Left lung (tissue), 4 donors: ENCODE measurements at regions not wholly inside any gene's neighbourhood (a gene's known extent, or its start where the extent isn't known, plus 50 kb on each side); places are given as distances from the start of the nearest gene placed in this dataset.
A peak's percentile ranks its signal among the peaks of the same experiment; 100 is the strongest.

Source experiments
- ATAC-seq: fragments of 200-7000 bp; cut with Tn5 transposase; one replicate; pipeline ENCODE4 v1.9.1; 2020; ENCODE audit warnings: moderate library complexity
- DNase-seq, 4 donors: peaks; one replicate each; pipeline ENCODE4 v3.0.0-alpha.2; 2013 to 2020
- H3K27ac ChIP-seq, 2 donors: fragments of 200-600 bp; sonication (generic) in 1 of 2; one replicate each; pipeline versions ENCODE4 v1.5.0 to v1.8.0; 2020 to 2021
- H3K27me3 ChIP-seq, 2 donors: fragments of 200-600 bp; sonication (generic) in 1 of 2; one replicate each; pipeline versions ENCODE4 v1.5.0 to v1.8.0; 2020 to 2021
- H3K36me3 ChIP-seq, 2 donors: fragments of 200-600 bp; sonication (generic) in 1 of 2; one replicate each; pipeline versions ENCODE4 v1.5.0 to v1.8.0; 2020 to 2021
- H3K4me1 ChIP-seq, 2 donors: fragments of 200-600 bp; one replicate each; pipeline ENCODE4 v1.8.0; 2021
- H3K4me3 ChIP-seq, 2 donors: fragments of 200-600 bp; sonication (generic) in 1 of 2; one replicate each; pipeline versions ENCODE4 v1.5.0 to v1.8.0; 2020 to 2021; ENCODE audit warnings: mild to moderate bottlenecking in 1 of 2
- H3K9me3 ChIP-seq, 2 donors: fragments of 200-600 bp; sonication (generic) in 1 of 2; one replicate each; pipeline versions ENCODE4 v1.5.0 to v1.8.0; 2020 to 2021
- intact Hi-C, 2 donors: fragments of 100-400 bp; cut with DNase I; formaldehyde crosslinking; loops; one replicate each; pipeline versions ENCODE4 v1.11.2 to v1.14.2; 2022
- TF ChIP-seq, protein P1 (sequence below), 2 donors: fragments of 200-600 bp; sonication (generic) in 1 of 2; IDR thresholded peaks; one replicate each; pipeline versions ENCODE4 v1.5.0 to v1.8.0; 2021; ENCODE audit warnings: antibody characterized with exemption in 2 of 2
- donor health status: DM: no; HTN: yes; CAD: no.
- donor health status: DM: no; HTN: no; CAD: no.

DNA sequence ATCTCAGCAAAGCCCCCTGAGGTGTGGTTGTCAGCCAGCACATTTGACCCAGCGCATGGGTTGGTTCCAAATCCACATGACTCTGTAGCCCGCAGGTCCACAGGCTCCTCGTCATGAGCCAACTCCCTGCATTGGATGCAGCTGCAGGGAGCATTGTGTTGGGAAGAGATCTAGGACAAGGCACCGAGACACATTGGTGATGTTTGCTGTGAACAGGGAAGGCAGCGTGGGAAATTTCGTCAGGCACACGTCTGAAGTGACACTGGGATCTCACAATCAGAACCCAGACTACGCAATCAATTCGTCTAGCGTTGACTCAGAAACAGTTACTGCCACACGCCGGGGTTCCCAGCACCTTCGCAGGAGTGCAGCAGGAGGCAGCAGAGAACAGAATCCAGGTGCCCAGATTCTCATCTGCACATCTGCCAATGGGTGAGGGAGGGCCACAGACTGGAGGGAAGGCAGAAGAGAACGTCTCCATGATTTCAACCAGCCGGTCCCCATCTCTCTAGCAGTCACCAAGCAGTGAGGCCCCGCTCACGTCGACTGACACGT, 177.0 kb downstream of the TTLL2 start:
- Histone ChIP-seq H3K27me3 (no peaks in the 10 kb centered on the region), H3K9me3 (no peaks in the 10 kb centered on the region), H3K36me3 (no peaks in the 10 kb centered on the region), H3K4me3 (no peak overlapping the region), H3K27ac (no peak overlapping the region), H3K4me1 (no peaks in the 10 kb centered on the region)
- no peak for DNase-seq
- ATAC-seq, result peak; percentile 41
- TF ChIP-seq, protein P1, sequence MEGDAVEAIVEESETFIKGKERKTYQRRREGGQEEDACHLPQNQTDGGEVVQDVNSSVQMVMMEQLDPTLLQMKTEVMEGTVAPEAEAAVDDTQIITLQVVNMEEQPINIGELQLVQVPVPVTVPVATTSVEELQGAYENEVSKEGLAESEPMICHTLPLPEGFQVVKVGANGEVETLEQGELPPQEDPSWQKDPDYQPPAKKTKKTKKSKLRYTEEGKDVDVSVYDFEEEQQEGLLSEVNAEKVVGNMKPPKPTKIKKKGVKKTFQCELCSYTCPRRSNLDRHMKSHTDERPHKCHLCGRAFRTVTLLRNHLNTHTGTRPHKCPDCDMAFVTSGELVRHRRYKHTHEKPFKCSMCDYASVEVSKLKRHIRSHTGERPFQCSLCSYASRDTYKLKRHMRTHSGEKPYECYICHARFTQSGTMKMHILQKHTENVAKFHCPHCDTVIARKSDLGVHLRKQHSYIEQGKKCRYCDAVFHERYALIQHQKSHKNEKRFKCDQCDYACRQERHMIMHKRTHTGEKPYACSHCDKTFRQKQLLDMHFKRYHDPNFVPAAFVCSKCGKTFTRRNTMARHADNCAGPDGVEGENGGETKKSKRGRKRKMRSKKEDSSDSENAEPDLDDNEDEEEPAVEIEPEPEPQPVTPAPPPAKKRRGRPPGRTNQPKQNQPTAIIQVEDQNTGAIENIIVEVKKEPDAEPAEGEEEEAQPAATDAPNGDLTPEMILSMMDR (IDR thresholded peaks at IDR 0.05), result no peak
- intact Hi-C loops, result no loop called here

GRCh38 chr6:167502471-167502870, 177.6 kb downstream of the TTLL2 start:
- Histone ChIP-seq H3K27ac (no peak overlapping the region), H3K27me3 (no peaks in the 10 kb centered on the region), H3K36me3 (no peaks in the 10 kb centered on the region), H3K9me3 (no peaks in the 10 kb centered on the region), H3K4me3 (no peak overlapping the region), H3K4me1 (no peaks in the 10 kb centered on the region)
- DNase-seq (no peak), ATAC-seq (no peak)
- intact Hi-C loops, result no loop called here
- TF ChIP-seq, protein P1 (IDR thresholded peaks at IDR 0.05), result no peak

GRCh38 chr6:167504385-167504961, 179.6 kb downstream of the TTLL2 start:
- no peak overlapping the region for H3K27ac ChIP-seq
- no peaks in the 10 kb centered on the region for H3K9me3 ChIP-seq
- no peak for ATAC-seq
- no peak overlapping the region for H3K4me3 ChIP-seq
- no peaks in the 10 kb centered on the region for H3K4me1 ChIP-seq
- DNase-seq, result no peak
- peaks cover 0 to 3% of the 10 kb centered on the region in 2 donors for H3K27me3 ChIP-seq
- intact Hi-C loops, result no loop called here
- no peaks in the 10 kb centered on the region for H3K36me3 ChIP-seq
- TF ChIP-seq, protein P1 (IDR thresholded peaks at IDR 0.05), result no peak

DNA sequence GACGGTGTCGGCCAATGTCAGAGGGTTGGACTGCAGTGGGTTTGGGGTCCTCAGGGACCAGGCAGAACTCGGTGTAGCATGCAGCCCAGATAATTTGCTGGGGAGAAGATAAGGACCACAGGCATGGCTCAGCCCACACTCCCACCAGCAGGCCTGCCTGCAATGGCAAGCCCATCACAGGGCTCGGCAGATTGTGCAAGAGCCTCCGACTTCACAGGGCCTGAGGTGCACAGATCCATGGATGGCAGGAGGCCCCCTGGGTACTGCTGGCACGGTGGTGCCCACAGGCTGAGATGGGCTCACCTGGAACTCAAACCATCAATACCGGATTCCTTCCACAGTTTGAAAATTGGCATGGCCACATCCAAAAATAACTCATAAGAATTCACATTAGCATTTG, 180.3 kb downstream of the TTLL2 start:
- no peaks in the 10 kb centered on the region for H3K9me3 ChIP-seq
- H3K27me3 ChIP-seq, result peaks cover 0 to 6% of the 10 kb centered on the region in 2 donors
- ATAC-seq (no peak), DNase-seq (no peak)
- H3K36me3 ChIP-seq, result no peaks in the 10 kb centered on the region
- no peaks in the 10 kb centered on the region for H3K4me1 ChIP-seq
- intact Hi-C loops, result no loop called here
- H3K27ac ChIP-seq, result no peak overlapping the region
- H3K4me3 ChIP-seq, result no peak overlapping the region
- TF ChIP-seq, protein P1 (IDR thresholded peaks at IDR 0.05), result no peak

GRCh38 chr6:167505782-167506181, 180.9 kb downstream of the TTLL2 start:
- DNase-seq, result no peak
- Histone ChIP-seq H3K9me3 (no peaks in the 10 kb centered on the region), H3K27ac (no peak overlapping the region), H3K27me3 (peaks cover 0 to 6% of the 10 kb centered on the region in 2 donors), H3K36me3 (no peaks in the 10 kb centered on the region), H3K4me1 (no peaks in the 10 kb centered on the region), H3K4me3 (no peak overlapping the region)
- TF ChIP-seq, protein P1 (IDR thresholded peaks at IDR 0.05), result no peak
- intact Hi-C loops, result no loop called here
- ATAC-seq, result no peak
